ENCODE measurements at regions not wholly inside any gene's neighbourhood (a gene's known extent, or its start where the extent isn't known, plus 50 kb on each side); places are given as distances from the start of the nearest gene placed in this dataset.

DNA sequence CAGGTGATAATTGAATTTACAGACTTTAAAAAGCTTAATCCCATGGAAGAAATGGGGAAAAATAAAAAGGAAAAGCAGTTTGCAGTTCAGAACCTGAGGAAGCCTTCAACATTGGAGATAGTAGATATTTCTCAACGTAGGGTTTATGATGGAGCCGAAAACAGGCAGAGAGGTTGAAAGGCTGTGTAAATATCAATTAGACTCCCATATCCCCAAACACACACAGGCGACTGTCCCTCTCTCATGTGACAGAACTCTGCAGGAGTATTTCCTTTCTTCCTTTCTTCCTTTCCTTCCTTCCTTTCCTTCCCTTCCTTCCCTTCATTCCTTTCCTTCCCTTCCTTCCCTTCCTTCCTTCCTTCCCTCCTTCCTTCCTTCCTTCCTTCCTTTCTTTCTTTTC is 406.5 kb downstream of the LPIN1 start:
- TF ChIP-seq, protein P1, sequence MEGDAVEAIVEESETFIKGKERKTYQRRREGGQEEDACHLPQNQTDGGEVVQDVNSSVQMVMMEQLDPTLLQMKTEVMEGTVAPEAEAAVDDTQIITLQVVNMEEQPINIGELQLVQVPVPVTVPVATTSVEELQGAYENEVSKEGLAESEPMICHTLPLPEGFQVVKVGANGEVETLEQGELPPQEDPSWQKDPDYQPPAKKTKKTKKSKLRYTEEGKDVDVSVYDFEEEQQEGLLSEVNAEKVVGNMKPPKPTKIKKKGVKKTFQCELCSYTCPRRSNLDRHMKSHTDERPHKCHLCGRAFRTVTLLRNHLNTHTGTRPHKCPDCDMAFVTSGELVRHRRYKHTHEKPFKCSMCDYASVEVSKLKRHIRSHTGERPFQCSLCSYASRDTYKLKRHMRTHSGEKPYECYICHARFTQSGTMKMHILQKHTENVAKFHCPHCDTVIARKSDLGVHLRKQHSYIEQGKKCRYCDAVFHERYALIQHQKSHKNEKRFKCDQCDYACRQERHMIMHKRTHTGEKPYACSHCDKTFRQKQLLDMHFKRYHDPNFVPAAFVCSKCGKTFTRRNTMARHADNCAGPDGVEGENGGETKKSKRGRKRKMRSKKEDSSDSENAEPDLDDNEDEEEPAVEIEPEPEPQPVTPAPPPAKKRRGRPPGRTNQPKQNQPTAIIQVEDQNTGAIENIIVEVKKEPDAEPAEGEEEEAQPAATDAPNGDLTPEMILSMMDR (IDR thresholded peaks at IDR 0.05) = no peak
- no peak for TF ChIP-seq ZFX (IDR thresholded peaks at IDR 0.05; ENCODE audit: borderline replicate concordance)

Measured in 22Rv1 (cell line).